Liver (tissue), 8 donors: ENCODE measurements at regions not wholly inside any gene's neighbourhood (a gene's known extent, or its start where the extent isn't known, plus 50 kb on each side); places are given as distances from the start of the nearest gene placed in this dataset.

Source experiments
- DNase-seq: peaks from one replicate; pipeline ENCODE4 v3.0.0-alpha.2; 2017; ENCODE audit warnings: low spot score
- H3K27ac ChIP-seq, 2 donors: one replicate each; pipeline ENCODE4 v1.7.0; 2013; ENCODE audit warnings: inconsistent platforms in 2 of 2, low read length in 2 of 2, control low read depth in 1 of 2, low read depth in 1 of 2, mild to moderate bottlenecking in 1 of 2
- H3K27me3 ChIP-seq, 4 donors: one replicate each; pipeline versions ENCODE4 v1.6.1 to v1.7.0; 2013; ENCODE audit warnings: low read length in 3 of 4, inconsistent platforms in 1 of 4, mild to moderate bottlenecking in 1 of 4, moderate library complexity in 1 of 4; ENCODE audit not compliant: control insufficient read depth in 4 of 4, insufficient read depth in 4 of 4
- H3K36me3 ChIP-seq, 4 donors: one replicate each; pipeline versions ENCODE4 v1.6.1 to v1.7.0; 2013; ENCODE audit warnings: low read length in 3 of 4, mild to moderate bottlenecking in 3 of 4, low read depth in 1 of 4, moderate library complexity in 1 of 4; ENCODE audit not compliant: control insufficient read depth in 4 of 4, insufficient read depth in 3 of 4
- H3K4me1 ChIP-seq, 4 donors: one replicate each; pipeline versions ENCODE4 v1.6.1 to v1.7.0; 2013; ENCODE audit warnings: low read length in 3 of 4, mild to moderate bottlenecking in 3 of 4, moderate library complexity in 1 of 4; ENCODE audit not compliant: control insufficient read depth in 4 of 4, insufficient read depth in 4 of 4
- H3K4me3 ChIP-seq, 3 donors: one replicate each; pipeline versions ENCODE4 v1.6.1 to v1.7.0; 2013; ENCODE audit warnings: low read length in 3 of 3, control low read depth in 1 of 3, low read depth in 1 of 3, mild to moderate bottlenecking in 1 of 3
- H3K9ac ChIP-seq, 2 donors: one replicate each; pipeline ENCODE4 v1.7.0; 2013; ENCODE audit warnings: low read length in 2 of 2, mild to moderate bottlenecking in 2 of 2, moderate library complexity in 2 of 2, control low read depth in 1 of 2, low read depth in 1 of 2
- H3K9me3 ChIP-seq, 4 donors: one replicate each; pipeline versions ENCODE4 v1.6.1 to v1.7.0; 2013; ENCODE audit warnings: low read length in 3 of 4; ENCODE audit not compliant: control insufficient read depth in 4 of 4
- ATF3 ChIP-seq: IDR thresholded peaks from 2 replicates; pipeline ENCODE4 v1.6.1; 2016; ENCODE audit warnings: antibody characterized with exemption
- CTCF ChIP-seq: fragments of 150-350 bp; IDR thresholded peaks from 2 replicates; pipeline ENCODE4 v1.5.1; 2017; ENCODE audit warnings: improper control_type of control experiment, low read depth, low read length; ENCODE audit not compliant: missing input control
- EGR1 ChIP-seq, 2 donors: IDR thresholded peaks; 2 replicates each; pipeline ENCODE4 v1.6.1; 2016 to 2018; ENCODE audit warnings: antibody characterized with exemption in 2 of 2, low read depth in 2 of 2
- FOXA1 ChIP-seq: IDR thresholded peaks from 2 replicates; pipeline ENCODE4 v1.6.1; 2016; ENCODE audit warnings: antibody characterized with exemption
- FOXA2 ChIP-seq: IDR thresholded peaks from 2 replicates; pipeline ENCODE4 v1.6.1; 2016; ENCODE audit warnings: antibody characterized with exemption
- GABPA ChIP-seq, 2 donors: IDR thresholded peaks in 1 of 2; conservative IDR thresholded peaks in 1 of 2; 2 replicates each; pipeline ENCODE4 v1.6.1; 2016; ENCODE audit warnings: antibody characterized with exemption in 2 of 2, mild to moderate bottlenecking in 1 of 2, moderate library complexity in 1 of 2
- HNF4A ChIP-seq, 2 donors: conservative IDR thresholded peaks; 2 replicates each; pipeline ENCODE4 v1.6.1; 2016; ENCODE audit warnings: antibody characterized with exemption in 2 of 2, mild to moderate bottlenecking in 2 of 2
- HNF4G ChIP-seq: IDR thresholded peaks from 2 replicates; pipeline ENCODE4 v1.6.1; 2016; ENCODE audit warnings: antibody characterized with exemption
- JUND ChIP-seq, 2 donors: IDR thresholded peaks; 2 replicates each; pipeline ENCODE4 v1.6.1; 2016; ENCODE audit warnings: antibody characterized with exemption in 2 of 2
- MAX ChIP-seq: IDR thresholded peaks from 2 replicates; pipeline ENCODE4 v1.6.1; 2016; ENCODE audit warnings: antibody characterized with exemption
- NR2F2 ChIP-seq: IDR thresholded peaks from 2 replicates; pipeline ENCODE4 v1.6.1; 2016; ENCODE audit warnings: antibody characterized with exemption
- RAD21 ChIP-seq, 2 donors: IDR thresholded peaks; 2 replicates each; pipeline ENCODE4 v1.6.1; 2016; ENCODE audit warnings: antibody characterized with exemption in 2 of 2, mild to moderate bottlenecking in 2 of 2
- REST ChIP-seq: IDR thresholded peaks from 2 replicates; pipeline ENCODE4 v1.6.1; 2016; ENCODE audit warnings: antibody characterized with exemption, mild to moderate bottlenecking
- RXRA ChIP-seq, 2 donors: IDR thresholded peaks; 2 replicates each; pipeline ENCODE4 v1.6.1; 2017 to 2018; ENCODE audit warnings: antibody characterized with exemption in 2 of 2, mild to moderate bottlenecking in 1 of 2
- SP1 ChIP-seq: IDR thresholded peaks from 2 replicates; pipeline ENCODE4 v1.6.1; 2018; ENCODE audit warnings: antibody characterized with exemption, mild to moderate bottlenecking
- TAF1 ChIP-seq: conservative IDR thresholded peaks from 2 replicates; pipeline ENCODE4 v1.6.1; 2016; ENCODE audit warnings: antibody characterized with exemption, mild to moderate bottlenecking
- YY1 ChIP-seq: IDR thresholded peaks from 2 replicates; pipeline ENCODE4 v1.6.1; 2016; ENCODE audit warnings: antibody characterized with exemption, mild to moderate bottlenecking
- ZBTB33 ChIP-seq: IDR thresholded peaks from 2 replicates; pipeline ENCODE4 v1.6.1; 2016; ENCODE audit warnings: antibody characterized with exemption
- WGBS: extraction: QIAGEN DNeasy Blood & Tissue Kit; methylation state at CpG from one replicate; pipeline ENCODE4 v1.1.7; 2013; 5-methylcytosine and 5-hydroxymethylcytosine counted together
- donor health status: healthy.
- donor health status: healthy.
- donor health status: healthy.
- donor health status: healthy.
- donor health status: healthy.

GRCh38 chr3:103918336-103918735 lies 1448.4 kb upstream of the ALCAM start:
- no peak for DNase-seq
- Histone ChIP-seq H3K4me1 (peaks cover 0 to 5% (median 0%) of the 10 kb centered on the region in 4 donors), H3K9ac (no peak overlapping the region), H3K4me3 (no peak overlapping the region), H3K27me3 (no peaks in the 10 kb centered on the region), H3K27ac (no peak overlapping the region), H3K9me3 (no peaks in the 10 kb centered on the region), H3K36me3 (peaks cover 0 to 2% (median 0%) of the 10 kb centered on the region in 4 donors)
- no peak for TF ChIP-seq REST
- no peak for TF ChIP-seq HNF4G
- TF ChIP-seq GABPA (IDR thresholded peaks at IDR 0.05 in 1 of 2, conservative IDR thresholded peaks at IDR 0.05 in 1 of 2): no peak
- no peak for TF ChIP-seq EGR1 (IDR thresholded peaks at IDR 0.05; ENCODE audit: low read depth in 2 of 2)
- no peak for TF ChIP-seq JUND (IDR thresholded peaks at IDR 0.05)
- TF ChIP-seq RXRA (IDR thresholded peaks at IDR 0.05): no peak
- TF ChIP-seq ZBTB33: no peak
- no peak for TF ChIP-seq MAX
- no peak for TF ChIP-seq YY1
- TF ChIP-seq NR2F2: no peak
- TF ChIP-seq ATF3: no peak
- TF ChIP-seq FOXA1: no peak
- TF ChIP-seq SP1: no peak
- TF ChIP-seq FOXA2: no peak
- no peak for TF ChIP-seq TAF1
- TF ChIP-seq HNF4A (conservative IDR thresholded peaks at IDR 0.05): no peak
- no peak for TF ChIP-seq RAD21 (IDR thresholded peaks at IDR 0.05)

GRCh38 chr3:103919327-103919726 lies 1447.4 kb upstream of the ALCAM start:
- H3K9me3 ChIP-seq: no peaks in the 10 kb centered on the region
- WGBS: 58% methylated on average over 3 of the region's 3 CpGs
- no peak overlapping the region for H3K27ac ChIP-seq
- no peak overlapping the region for H3K9ac ChIP-seq
- H3K36me3 ChIP-seq: peaks cover 0 to 2% (median 0%) of the 10 kb centered on the region in 4 donors
- H3K4me3 ChIP-seq: no peak overlapping the region
- peaks cover 0 to 5% (median 0%) of the 10 kb centered on the region in 4 donors for H3K4me1 ChIP-seq
- no peak for TF ChIP-seq JUND (IDR thresholded peaks at IDR 0.05)
- no peak for TF ChIP-seq SP1
- TF ChIP-seq FOXA2: no peak
- TF ChIP-seq CTCF: peak; percentile 8
- TF ChIP-seq FOXA1: no peak
- no peak for TF ChIP-seq YY1
- no peak for TF ChIP-seq MAX
- no peak for TF ChIP-seq HNF4A (conservative IDR thresholded peaks at IDR 0.05)
- no peak for TF ChIP-seq ATF3
- peak; percentile 62 to 64 for TF ChIP-seq RAD21 (IDR thresholded peaks at IDR 0.05)
- TF ChIP-seq TAF1: no peak
- TF ChIP-seq ZBTB33: no peak
- no peak for TF ChIP-seq GABPA (IDR thresholded peaks at IDR 0.05 in 1 of 2, conservative IDR thresholded peaks at IDR 0.05 in 1 of 2)
- no peak for TF ChIP-seq HNF4G
- no peak for DNase-seq
- H3K27me3 ChIP-seq: no peaks in the 10 kb centered on the region
